GM12865 (cell line): ENCODE measurements at regions not wholly inside any gene's neighbourhood (a gene's known extent, or its start where the extent isn't known, plus 50 kb on each side); places are given as distances from the start of the nearest gene placed in this dataset.

Experiments used
- DNase-seq: peaks from one replicate; pipeline ENCODE4 v3.0.0; 2010; ENCODE audit warnings: low read depth
- H3K4me3 ChIP-seq: 2 replicates; pipeline ENCODE4 v1.5.1; 2011; ENCODE audit warnings: mild to moderate bottlenecking, low read depth, low read length, control low read depth
- TF ChIP-seq, protein P1 (sequence below): IDR thresholded peaks from 2 replicates; pipeline ENCODE4 v1.5.1; 2011; ENCODE audit warnings: low read length, control low read depth, low read depth, inconsistent platforms; ENCODE audit not compliant: insufficient read depth; ENCODE audit errors: missing control alignments

DNA sequence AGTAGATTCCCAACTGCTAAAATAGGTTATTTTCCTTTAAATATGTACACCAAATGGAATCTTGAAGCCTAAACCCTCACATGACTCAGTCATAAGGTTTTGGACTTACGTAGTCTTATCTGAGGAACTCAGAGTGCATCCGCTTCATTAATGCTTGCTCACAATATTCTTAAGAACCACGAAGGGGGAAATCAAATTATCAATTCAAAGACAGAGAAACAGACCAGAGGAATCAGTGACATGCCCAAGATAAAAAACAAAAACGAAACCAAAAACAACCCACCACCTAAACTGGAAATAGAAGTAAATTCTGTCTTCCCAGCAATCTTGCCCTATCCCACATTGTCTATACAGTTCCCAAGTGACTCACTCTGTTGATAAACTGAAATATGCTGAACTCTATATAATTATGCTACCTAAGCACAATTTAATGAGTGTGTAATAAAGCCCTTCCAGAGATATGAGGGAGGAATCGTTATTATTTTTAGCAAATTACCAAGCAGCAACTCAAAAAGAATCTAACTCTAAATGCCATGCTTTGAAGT, 135.4 kb upstream of the CBLB start:
- DNase-seq = no peak
- H3K4me3 ChIP-seq = no peak overlapping the region
- TF ChIP-seq, protein P1, sequence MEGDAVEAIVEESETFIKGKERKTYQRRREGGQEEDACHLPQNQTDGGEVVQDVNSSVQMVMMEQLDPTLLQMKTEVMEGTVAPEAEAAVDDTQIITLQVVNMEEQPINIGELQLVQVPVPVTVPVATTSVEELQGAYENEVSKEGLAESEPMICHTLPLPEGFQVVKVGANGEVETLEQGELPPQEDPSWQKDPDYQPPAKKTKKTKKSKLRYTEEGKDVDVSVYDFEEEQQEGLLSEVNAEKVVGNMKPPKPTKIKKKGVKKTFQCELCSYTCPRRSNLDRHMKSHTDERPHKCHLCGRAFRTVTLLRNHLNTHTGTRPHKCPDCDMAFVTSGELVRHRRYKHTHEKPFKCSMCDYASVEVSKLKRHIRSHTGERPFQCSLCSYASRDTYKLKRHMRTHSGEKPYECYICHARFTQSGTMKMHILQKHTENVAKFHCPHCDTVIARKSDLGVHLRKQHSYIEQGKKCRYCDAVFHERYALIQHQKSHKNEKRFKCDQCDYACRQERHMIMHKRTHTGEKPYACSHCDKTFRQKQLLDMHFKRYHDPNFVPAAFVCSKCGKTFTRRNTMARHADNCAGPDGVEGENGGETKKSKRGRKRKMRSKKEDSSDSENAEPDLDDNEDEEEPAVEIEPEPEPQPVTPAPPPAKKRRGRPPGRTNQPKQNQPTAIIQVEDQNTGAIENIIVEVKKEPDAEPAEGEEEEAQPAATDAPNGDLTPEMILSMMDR = no peak

DNA sequence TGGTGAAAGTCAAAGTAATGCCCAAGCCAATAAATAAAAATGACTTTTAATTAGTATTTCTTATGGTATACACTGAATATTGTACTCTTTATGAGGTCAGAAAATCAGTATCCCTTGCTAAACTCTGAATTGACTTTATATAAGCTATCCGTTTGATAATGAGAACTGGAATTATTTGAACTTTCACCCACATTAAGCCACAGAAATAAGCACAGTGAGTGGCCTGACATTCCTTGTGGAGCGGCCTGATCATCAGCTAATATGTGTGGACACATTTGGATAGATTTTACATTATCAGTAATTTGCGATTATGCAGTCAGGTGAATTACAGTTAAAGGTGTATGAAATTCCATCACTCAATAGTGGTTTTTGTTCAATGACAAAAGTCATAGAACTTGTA, 136.0 kb upstream of the CBLB start:
- no peak for DNase-seq
- H3K4me3 ChIP-seq = no peak overlapping the region
- TF ChIP-seq, protein P1 = no peak

DNA sequence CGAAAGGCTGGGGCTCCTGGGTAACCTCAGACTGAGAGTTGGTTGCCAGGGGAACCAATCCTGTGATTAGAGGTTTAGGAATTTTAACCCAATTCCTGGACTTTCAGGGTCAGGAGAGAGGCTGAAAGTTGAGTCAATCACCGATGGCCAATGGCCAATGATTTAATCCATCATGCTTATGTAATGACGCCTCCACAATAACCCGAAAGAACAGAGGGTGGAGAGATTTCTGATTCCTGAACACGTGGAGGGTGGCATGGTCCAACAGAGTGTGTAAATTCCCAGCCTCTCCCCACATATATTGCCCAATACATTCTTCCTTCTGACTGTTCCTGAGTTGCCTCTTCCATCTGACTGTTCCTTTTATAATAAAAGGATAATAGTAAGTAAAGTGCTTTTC, 137.2 kb upstream of the CBLB start:
- H3K4me3 ChIP-seq = no peak overlapping the region
- DNase-seq = no peak
- TF ChIP-seq, protein P1 = no peak

DNA sequence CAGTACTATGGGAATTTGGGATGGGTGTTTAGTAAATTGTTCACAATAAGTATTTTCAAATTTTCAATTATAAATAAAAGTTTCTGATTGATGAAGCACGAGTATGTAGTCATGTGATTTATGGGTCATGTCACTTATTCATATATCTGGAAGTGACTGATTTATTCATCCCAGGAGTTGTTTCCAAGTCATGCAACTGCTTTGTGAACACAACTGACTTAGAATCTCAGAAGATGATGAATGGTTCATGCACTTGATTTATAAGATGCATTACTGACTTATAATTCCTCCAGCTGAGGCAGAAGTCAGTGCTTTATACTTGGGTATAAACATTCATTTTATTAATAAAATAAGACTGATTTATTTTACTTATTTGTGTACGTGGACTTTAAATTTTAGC, 137.8 kb upstream of the CBLB start:
- TF ChIP-seq, protein P1 = no peak
- DNase-seq = no peak
- no peak overlapping the region for H3K4me3 ChIP-seq

DNA sequence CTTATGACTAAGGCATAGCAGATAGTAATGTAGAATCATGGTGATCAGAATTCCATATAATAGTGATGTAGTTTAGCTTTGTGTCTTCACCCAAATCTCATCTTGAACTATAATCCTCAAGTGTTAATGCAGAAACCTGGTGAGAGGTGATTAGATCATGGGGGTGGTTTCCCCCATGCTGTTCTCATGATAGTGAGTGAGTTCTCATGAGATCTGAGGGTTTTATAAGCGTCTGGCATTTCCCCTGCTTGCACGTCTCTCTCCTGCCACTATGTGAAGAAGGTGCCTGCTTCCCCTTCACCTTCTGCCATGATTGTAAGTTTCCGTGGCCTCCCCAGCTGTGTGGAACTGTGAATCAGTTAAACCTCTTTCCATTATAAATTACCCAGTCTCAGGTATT, 138.7 kb upstream of the CBLB start:
- DNase-seq = no peak
- H3K4me3 ChIP-seq = no peak overlapping the region
- TF ChIP-seq, protein P1 = no peak

DNA sequence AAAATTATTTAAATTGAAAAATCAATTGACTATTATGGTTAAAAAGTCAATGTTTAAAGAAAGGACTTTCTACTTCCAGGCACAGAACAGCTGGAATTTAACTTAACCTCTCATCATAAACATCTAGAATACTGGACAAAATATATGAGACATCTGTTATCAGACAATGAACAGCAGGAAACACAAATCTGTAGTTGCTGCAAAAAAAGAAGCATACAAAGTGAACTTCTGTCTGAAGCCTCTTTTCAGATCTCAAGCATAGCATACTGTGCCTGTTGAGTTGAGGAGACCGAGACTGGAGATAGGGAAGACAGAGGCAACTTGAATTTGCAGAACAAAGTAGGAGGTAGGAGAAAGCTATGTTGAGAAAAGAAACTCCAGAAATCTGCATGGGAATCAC, 140.0 kb upstream of the CBLB start:
- no peak for DNase-seq
- H3K4me3 ChIP-seq = no peak overlapping the region
- TF ChIP-seq, protein P1 = no peak

DNA sequence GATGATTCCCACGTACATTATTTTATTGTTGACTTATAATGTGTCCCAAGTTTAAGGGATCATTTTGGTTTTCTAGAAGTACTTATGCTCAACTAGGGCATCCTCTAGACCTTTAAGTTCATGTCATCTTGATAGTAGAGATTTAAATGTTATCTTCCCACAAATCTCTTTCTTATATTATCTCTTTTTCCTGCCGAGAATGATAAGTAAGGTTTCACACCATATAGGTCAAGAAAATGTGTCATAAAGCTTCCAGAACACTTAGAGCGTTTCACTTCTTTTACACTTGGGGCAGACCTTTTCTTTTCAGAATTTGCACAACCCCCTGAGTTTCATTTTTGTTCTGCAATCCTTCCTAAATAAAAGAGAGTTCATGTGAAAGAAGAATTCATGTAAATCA, 142.0 kb upstream of the CBLB start:
- no peak overlapping the region for H3K4me3 ChIP-seq
- DNase-seq = no peak
- TF ChIP-seq, protein P1 = no peak
